CD14-positive monocyte (primary cell): ENCODE measurements at regions not wholly inside any gene's neighbourhood (a gene's known extent, or its start where the extent isn't known, plus 50 kb on each side); places are given as distances from the start of the nearest gene placed in this dataset.

Experiments
- DNase-seq, 3 donors: peaks; one replicate each; pipeline ENCODE4 v3.0.0-alpha.2; 2011 to 2022
- H2AFZ ChIP-seq: 2 replicates; pipeline ENCODE4 v1.6.0; 2012; ENCODE audit warnings: mild to moderate bottlenecking, low read depth, low read length, inconsistent platforms; ENCODE audit not compliant: insufficient read depth, poor library complexity, severe bottlenecking
- H3K27ac ChIP-seq, 2 donors: 1 replicate in 1 of 2; 2 replicates in 1 of 2; pipeline ENCODE4 v1.5.1; 2012 to 2013; ENCODE audit warnings: low read length in 2 of 2, control low read depth in 1 of 2, inconsistent platforms in 1 of 2, low read depth in 1 of 2, mild to moderate bottlenecking in 1 of 2
- H3K27me3 ChIP-seq, 2 donors: one replicate each; pipeline versions ENCODE4 v1.6.0 to v1.6.1; 2011 to 2013; ENCODE audit warnings: low read length in 2 of 2; ENCODE audit not compliant: control insufficient read depth in 2 of 2, insufficient read depth in 2 of 2
- H3K36me3 ChIP-seq, 2 donors: replicated peaks in 1 of 2; 1 replicate in 1 of 2; 2 replicates in 1 of 2; pipeline versions ENCODE4 v1.5.1 to v1.6.1; 2012 to 2013; ENCODE audit warnings: low read length in 2 of 2, control low read depth in 1 of 2, inconsistent platforms in 1 of 2, mild to moderate bottlenecking in 1 of 2; ENCODE audit not compliant: insufficient read depth in 2 of 2, control insufficient read depth in 1 of 2
- H3K4me1 ChIP-seq, 2 donors: 1 replicate in 1 of 2; 2 replicates in 1 of 2; pipeline versions ENCODE4 v1.5.1 to v1.6.1; 2012 to 2013; ENCODE audit warnings: low read length in 2 of 2, control low read depth in 1 of 2, inconsistent platforms in 1 of 2, mild to moderate bottlenecking in 1 of 2, moderate library complexity in 1 of 2; ENCODE audit not compliant: insufficient read depth in 2 of 2, control insufficient read depth in 1 of 2
- H3K4me2 ChIP-seq: replicated peaks from 2 replicates; pipeline ENCODE3; 2012; ENCODE audit warnings: low read length, moderate library complexity, mild to moderate bottlenecking; ENCODE audit not compliant: poor library complexity, severe bottlenecking; ENCODE audit errors: extremely low read depth
- H3K4me3 ChIP-seq, 3 experiments: fragments of 200-600 bp in 1 of 3; sonication (generic) in 1 of 3; replicated peaks in 1 of 3; 1 replicate in 2 of 3; 2 replicates in 1 of 3; pipeline ENCODE4 v1.5.1; 2011 to 2013; ENCODE audit warnings: low read length in 3 of 3, mild to moderate bottlenecking in 3 of 3, control low read depth in 2 of 3, low read depth in 2 of 3, inconsistent platforms in 1 of 3, moderate library complexity in 1 of 3
- H3K79me2 ChIP-seq: 2 replicates; pipeline ENCODE4 v1.6.0; 2012; ENCODE audit warnings: mild to moderate bottlenecking, control low read depth, inconsistent platforms, low read length, moderate library complexity; ENCODE audit not compliant: insufficient read depth
- H3K9ac ChIP-seq: 2 replicates; pipeline ENCODE4 v1.6.0; 2017; ENCODE audit warnings: low read length, mild to moderate bottlenecking; ENCODE audit not compliant: insufficient read depth, poor library complexity, severe bottlenecking
- H3K9me3 ChIP-seq, 2 donors: replicated peaks in 1 of 2; 1 replicate in 1 of 2; 2 replicates in 1 of 2; pipeline versions ENCODE4 v1.5.1 to v1.6.1; 2012 to 2013; ENCODE audit warnings: low read length in 2 of 2, control low read depth in 1 of 2; ENCODE audit not compliant: control insufficient read depth in 1 of 2, insufficient read depth in 1 of 2
- H4K20me1 ChIP-seq: 2 replicates; pipeline ENCODE4 v1.6.0; 2012; ENCODE audit warnings: mild to moderate bottlenecking, low read length, control low read depth, moderate library complexity; ENCODE audit not compliant: insufficient read depth
- H3K27ac Mint-ChIP-seq, 7 donors: one replicate each; pipeline ENCODE4 v1.8.0; 2020; ENCODE audit warnings: mild to moderate bottlenecking in 7 of 7, mixed read lengths in 7 of 7, moderate library complexity in 6 of 7, inconsistent platforms in 2 of 7
- H3K27me3 Mint-ChIP-seq, 3 donors: one replicate each; pipeline ENCODE4 v1.8.0; 2021 to 2022; ENCODE audit warnings: low read depth in 3 of 3, mild to moderate bottlenecking in 3 of 3, mixed read lengths in 3 of 3, moderate library complexity in 3 of 3, inconsistent platforms in 1 of 3
- H3K36me3 Mint-ChIP-seq, 2 donors: one replicate each; pipeline ENCODE4 v1.8.0; 2020; ENCODE audit warnings: mixed read lengths in 2 of 2, inconsistent platforms in 1 of 2, mild to moderate bottlenecking in 1 of 2
- H3K4me1 Mint-ChIP-seq: one replicate; pipeline ENCODE4 v1.8.0; 2020; ENCODE audit warnings: mild to moderate bottlenecking, mixed read lengths
- H3K4me3 Mint-ChIP-seq, 2 donors: one replicate each; pipeline ENCODE4 v1.8.0; 2020; ENCODE audit warnings: mild to moderate bottlenecking in 2 of 2, mixed read lengths in 2 of 2, moderate library complexity in 1 of 2
- H3K9me3 Mint-ChIP-seq, 7 donors: one replicate each; pipeline ENCODE4 v1.8.0; 2020 to 2022; ENCODE audit warnings: mixed read lengths in 7 of 7, mild to moderate bottlenecking in 6 of 7, moderate library complexity in 6 of 7, inconsistent platforms in 2 of 7
- CTCF ChIP-seq: fragments of 200-600 bp; IDR thresholded peaks from one replicate; pipeline ENCODE4 v1.8.0; 2022; ENCODE audit warnings: antibody characterized with exemption, mild to moderate bottlenecking
- WGBS: methylation state at CpG from one replicate; pipeline ENCODE4 v1.1.5; 2013; ENCODE audit warnings: missing lambda C conversion rate; ENCODE audit not compliant: insufficient coverage; 5-methylcytosine and 5-hydroxymethylcytosine counted together
- intact Hi-C, 2 donors: fragments of 100-400 bp; cut with micrococcal nuclease; formaldehyde crosslinking; loops; one replicate each; pipeline versions ENCODE4 v1.15.0 to v1.15.1; 2023

GRCh38 chr12:124213666-124214347 is 81.1 kb upstream of the RFLNA start:
- 75% methylated on average over 4 of the region's 11 CpGs for WGBS
- H3K4me3 ChIP-seq, result no peak overlapping the region
- no peak overlapping the region for H2AFZ ChIP-seq
- peaks cover 3 to 25% (median 20%) of the 10 kb centered on the region in 7 donors for H3K9me3 Mint-ChIP-seq
- H3K27me3 Mint-ChIP-seq, result peaks cover 2 to 9% (median 5%) of the 10 kb centered on the region in 3 donors
- H3K4me2 ChIP-seq, result no peak overlapping the region
- no peak for TF ChIP-seq CTCF
- no peak overlapping the region for H3K9ac ChIP-seq
- no peaks in the 10 kb centered on the region for H3K36me3 ChIP-seq
- peaks cover 11 to 20% of the 10 kb centered on the region in 2 donors for H3K4me1 ChIP-seq
- no peaks in the 10 kb centered on the region for H3K36me3 Mint-ChIP-seq
- peaks cover 17% of the 10 kb centered on the region for H3K4me1 Mint-ChIP-seq
- H3K4me3 Mint-ChIP-seq, result no peak overlapping the region
- H3K27ac ChIP-seq, result no peak overlapping the region
- no peaks in the 10 kb centered on the region for H3K79me2 ChIP-seq
- DNase-seq, result no peak
- H4K20me1 ChIP-seq, result no peaks in the 10 kb centered on the region
- peaks cover 10 to 18% of the 10 kb centered on the region in 2 donors for H3K9me3 ChIP-seq
- intact Hi-C loops, result no loop called here
- H3K27ac Mint-ChIP-seq, result no peak overlapping the region
- no peaks in the 10 kb centered on the region for H3K27me3 ChIP-seq

GRCh38 chr12:124214574-124214973 is 80.3 kb upstream of the RFLNA start:
- DNase-seq, result no peak
- H3K36me3 ChIP-seq, result no peaks in the 10 kb centered on the region

More at GRCh38 chr12:124214574-124214973, 80.3 kb upstream of the RFLNA start:
- peaks cover 10 to 18% of the 10 kb centered on the region in 2 donors for H3K9me3 ChIP-seq
- no peak overlapping the region for H3K9ac ChIP-seq
- H3K4me2 ChIP-seq, result no peak overlapping the region
- no peak overlapping the region for H3K4me3 Mint-ChIP-seq
- intact Hi-C loops, result no loop called here
- H3K9me3 Mint-ChIP-seq, result peaks cover 3 to 25% (median 20%) of the 10 kb centered on the region in 7 donors
- no peak for TF ChIP-seq CTCF
- peaks cover 17% of the 10 kb centered on the region for H3K4me1 Mint-ChIP-seq
- no peaks in the 10 kb centered on the region for H4K20me1 ChIP-seq
- no peaks in the 10 kb centered on the region for H3K36me3 Mint-ChIP-seq
- H3K79me2 ChIP-seq, result no peaks in the 10 kb centered on the region
- H2AFZ ChIP-seq, result no peak overlapping the region
- H3K27me3 Mint-ChIP-seq, result peaks cover 2 to 9% (median 5%) of the 10 kb centered on the region in 3 donors
- H3K4me1 ChIP-seq, result peaks cover 11 to 22% of the 10 kb centered on the region in 2 donors
- no peaks in the 10 kb centered on the region for H3K27me3 ChIP-seq
- 96% methylated on average over 2 of the region's 3 CpGs for WGBS
- no peak overlapping the region for H3K27ac Mint-ChIP-seq
- no peak overlapping the region for H3K27ac ChIP-seq
- no peak overlapping the region for H3K4me3 ChIP-seq
